HG03354 (cell line): ENCODE measurements at regions not wholly inside any gene's neighbourhood (a gene's known extent, or its start where the extent isn't known, plus 50 kb on each side); places are given as distances from the start of the nearest gene placed in this dataset.
A peak's percentile ranks its signal among the peaks of the same experiment; 100 is the strongest.

Experiments used
- ATAC-seq: cut with Tn5 transposase; IDR thresholded peaks from one replicate; pipeline ENCODE4 v1.9.1; 2021; ENCODE audit warnings: mild to moderate bottlenecking; ENCODE audit not compliant: unreplicated experiment, poor library complexity, severe bottlenecking

GRCh38 chrX:124814106-124814505 lies 467.7 kb downstream of the SH2D1A start:
- ATAC-seq: no peak

GRCh38 chrX:124818033-124818432 lies 471.7 kb downstream of the SH2D1A start:
- no peak for ATAC-seq

GRCh38 chrX:124818764-124819163 lies 472.4 kb downstream of the SH2D1A start:
- no peak for ATAC-seq

- ATAC-seq: no peak
These were observed 474.4 kb downstream of the SH2D1A start for GRCh38 chrX:124820738-124821137.

GRCh38 chrX:124827258-124827845 lies 481.0 kb downstream of the SH2D1A start:
- ATAC-seq: no peak

GRCh38 chrX:124829930-124830329 lies 483.6 kb downstream of the SH2D1A start:
- ATAC-seq: peak; percentile 65

- no peak for ATAC-seq
These were observed 482.9 kb upstream of the TEX13C start for GRCh38 chrX:124836786-124837185.

- ATAC-seq: no peak
These were observed 477.5 kb upstream of the TEX13C start for GRCh38 chrX:124842205-124842604.

GRCh38 chrX:124860736-124861135 lies 458.9 kb upstream of the TEX13C start:
- ATAC-seq: no peak

GRCh38 chrX:124862301-124862700 lies 457.4 kb upstream of the TEX13C start:
- ATAC-seq: no peak

GRCh38 chrX:124863303-124863702 lies 456.4 kb upstream of the TEX13C start:
- no peak for ATAC-seq

- no peak for ATAC-seq
These were observed 432.1 kb upstream of the TEX13C start for GRCh38 chrX:124887572-124887971.

- ATAC-seq: no peak
These were observed 423.7 kb upstream of the TEX13C start for GRCh38 chrX:124895947-124896346.

- ATAC-seq: no peak
These were observed 416.7 kb upstream of the TEX13C start for GRCh38 chrX:124902953-124903352.

- no peak for ATAC-seq
These were observed 409.1 kb upstream of the TEX13C start for GRCh38 chrX:124910611-124911010.

GRCh38 chrX:124917011-124917410 lies 402.7 kb upstream of the TEX13C start:
- ATAC-seq: no peak

GRCh38 chrX:124925681-124926080 lies 394.0 kb upstream of the TEX13C start:
- no peak for ATAC-seq

- ATAC-seq: no peak
These were observed 388.4 kb upstream of the TEX13C start for GRCh38 chrX:124931241-124931640.

GRCh38 chrX:124931958-124932357 lies 387.7 kb upstream of the TEX13C start:
- ATAC-seq: no peak

- no peak for ATAC-seq
These were observed 381.0 kb upstream of the TEX13C start for GRCh38 chrX:124938715-124939114.

- ATAC-seq: no peak
These were observed 379.1 kb upstream of the TEX13C start for GRCh38 chrX:124940531-124940930.

GRCh38 chrX:124954402-124954801 lies 365.3 kb upstream of the TEX13C start:
- no peak for ATAC-seq
